Activated naive CD4-positive, alpha-beta T cell treated with anti-CD3 and anti-CD28 coated beads for 36 hours (primary cell): ENCODE measurements at regions not wholly inside any gene's neighbourhood (a gene's known extent, or its start where the extent isn't known, plus 50 kb on each side); places are given as distances from the start of the nearest gene placed in this dataset.

Experiments used
- CTCF ChIA-PET: fragments of 350-600 bp; sonication (Branson Sonifier 250); formaldehyde crosslinking; loops from one replicate; lab custom pipeline; 2021; ENCODE audit warnings: antibody characterized with exemption; lab: Charles Lee
- DNase-seq: peaks from one replicate; pipeline ENCODE4 v3.0.0-alpha.2; 2020
- H3K27ac Mint-ChIP-seq: one replicate; pipeline ENCODE4 v1.8.0; 2021; ENCODE audit warnings: mild to moderate bottlenecking, mixed read lengths
- H3K27me3 Mint-ChIP-seq: one replicate; pipeline ENCODE4 v1.8.0; 2021; ENCODE audit warnings: low read depth, mixed read lengths
- H3K36me3 Mint-ChIP-seq: one replicate; pipeline ENCODE4 v1.8.0; 2021; ENCODE audit warnings: low read depth, mixed read lengths
- H3K4me1 Mint-ChIP-seq: one replicate; pipeline ENCODE4 v1.8.0; 2021; ENCODE audit warnings: low read depth, mixed read lengths
- H3K4me3 Mint-ChIP-seq: one replicate; pipeline ENCODE4 v1.8.0; 2021; ENCODE audit warnings: mild to moderate bottlenecking, moderate library complexity, mixed read lengths
- H3K9me3 Mint-ChIP-seq: one replicate; pipeline ENCODE4 v1.8.0; 2021; ENCODE audit warnings: mixed read lengths
- intact Hi-C: fragments of 100-400 bp; cut with micrococcal nuclease; formaldehyde crosslinking; loops from one replicate; pipeline ENCODE4 v1.15.1; 2023

GRCh38 chr13:109651311-109651710 is 135.1 kb downstream of the IRS2 start:
- intact Hi-C loops, result no loop called here
- H3K36me3 Mint-ChIP-seq, result no peaks in the 10 kb centered on the region
- no peak overlapping the region for H3K27ac Mint-ChIP-seq
- no peaks in the 10 kb centered on the region for H3K9me3 Mint-ChIP-seq
- no peaks in the 10 kb centered on the region for H3K4me1 Mint-ChIP-seq
- H3K4me3 Mint-ChIP-seq, result no peak overlapping the region
- H3K27me3 Mint-ChIP-seq, result no peaks in the 10 kb centered on the region
- DNase-seq, result no peak
- CTCF ChIA-PET, result no interaction called here

- no peaks in the 10 kb centered on the region for H3K4me1 Mint-ChIP-seq
- H3K36me3 Mint-ChIP-seq, result no peaks in the 10 kb centered on the region
- H3K9me3 Mint-ChIP-seq, result no peaks in the 10 kb centered on the region
- CTCF ChIA-PET, result no interaction called here
- no peak overlapping the region for H3K27ac Mint-ChIP-seq
- DNase-seq, result no peak
- no peak overlapping the region for H3K4me3 Mint-ChIP-seq
- H3K27me3 Mint-ChIP-seq, result no peaks in the 10 kb centered on the region
- intact Hi-C loops, result no loop called here
These were observed 135.5 kb downstream of the IRS2 start for GRCh38 chr13:109650861-109651260.

GRCh38 chr13:109649713-109650112 is 136.7 kb downstream of the IRS2 start:
- H3K4me1 Mint-ChIP-seq, result no peaks in the 10 kb centered on the region
- DNase-seq, result no peak
- no peaks in the 10 kb centered on the region for H3K36me3 Mint-ChIP-seq
- H3K27me3 Mint-ChIP-seq, result no peaks in the 10 kb centered on the region
- no peaks in the 10 kb centered on the region for H3K9me3 Mint-ChIP-seq
- no peak overlapping the region for H3K4me3 Mint-ChIP-seq
- no peak overlapping the region for H3K27ac Mint-ChIP-seq
- intact Hi-C loops, result no loop called here
- CTCF ChIA-PET, result no interaction called here

- Mint-ChIP-seq H3K27ac (no peak overlapping the region), H3K36me3 (no peaks in the 10 kb centered on the region), H3K4me1 (no peaks in the 10 kb centered on the region), H3K27me3 (no peaks in the 10 kb centered on the region), H3K9me3 (peaks cover 3% of the 10 kb centered on the region), H3K4me3 (no peak overlapping the region)
- no peak for DNase-seq
- CTCF ChIA-PET, result no interaction called here
- intact Hi-C loops, result no loop called here
These were observed 138.7 kb downstream of the IRS2 start for GRCh38 chr13:109647699-109648098.

GRCh38 chr13:109647053-109647452 is 139.3 kb downstream of the IRS2 start:
- peaks cover 3% of the 10 kb centered on the region for H3K9me3 Mint-ChIP-seq
- H3K36me3 Mint-ChIP-seq, result no peaks in the 10 kb centered on the region
- H3K4me3 Mint-ChIP-seq, result no peak overlapping the region
- H3K4me1 Mint-ChIP-seq, result no peaks in the 10 kb centered on the region
- intact Hi-C loops, result no loop called here
- CTCF ChIA-PET, result no interaction called here
- no peak overlapping the region for H3K27ac Mint-ChIP-seq
- no peaks in the 10 kb centered on the region for H3K27me3 Mint-ChIP-seq
- no peak for DNase-seq

DNA sequence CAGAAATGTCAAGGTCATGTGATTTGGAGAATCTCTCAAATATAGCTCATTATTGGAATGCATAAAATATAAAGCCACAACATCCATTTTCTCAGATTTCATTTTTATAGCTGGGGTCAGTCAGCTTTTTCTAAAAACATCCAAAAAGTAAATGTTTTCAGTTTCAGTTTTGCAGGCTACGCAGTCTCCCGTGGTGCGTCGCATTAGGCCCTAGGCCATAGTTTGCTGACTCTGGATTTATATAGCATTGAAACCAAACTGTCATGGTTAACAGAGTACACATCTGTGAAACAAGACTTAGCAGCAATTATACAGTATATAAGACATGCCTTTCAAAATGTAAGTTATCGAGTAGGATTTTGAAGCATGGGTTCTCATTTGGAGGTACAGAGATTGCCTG is 140.0 kb downstream of the IRS2 start:
- Mint-ChIP-seq H3K27me3 (no peaks in the 10 kb centered on the region), H3K9me3 (peaks cover 9% of the 10 kb centered on the region), H3K4me1 (no peaks in the 10 kb centered on the region), H3K36me3 (no peaks in the 10 kb centered on the region), H3K27ac (no peak overlapping the region), H3K4me3 (no peak overlapping the region)
- no peak for DNase-seq
- CTCF ChIA-PET, result no interaction called here
- intact Hi-C loops, result no loop called here

- CTCF ChIA-PET, result no interaction called here
- no peaks in the 10 kb centered on the region for H3K27me3 Mint-ChIP-seq
- no peaks in the 10 kb centered on the region for H3K4me1 Mint-ChIP-seq
- DNase-seq, result no peak
- H3K4me3 Mint-ChIP-seq, result no peak overlapping the region
- intact Hi-C loops, result no loop called here
- H3K27ac Mint-ChIP-seq, result no peak overlapping the region
- peaks cover 5% of the 10 kb centered on the region for H3K36me3 Mint-ChIP-seq
- H3K9me3 Mint-ChIP-seq, result peaks cover 15% of the 10 kb centered on the region
These were observed 140.6 kb downstream of the IRS2 start for GRCh38 chr13:109645831-109646230.

- Mint-ChIP-seq H3K4me1 (no peaks in the 10 kb centered on the region), H3K9me3 (peaks cover 23% of the 10 kb centered on the region), H3K27me3 (no peaks in the 10 kb centered on the region), H3K4me3 (no peak overlapping the region), H3K27ac (no peak overlapping the region), H3K36me3 (peaks cover 9% of the 10 kb centered on the region)
- CTCF ChIA-PET, result no interaction called here
- DNase-seq, result no peak
- intact Hi-C loops, result no loop called here
These were observed 141.4 kb downstream of the IRS2 start for GRCh38 chr13:109644956-109645355.

- no peak overlapping the region for H3K27ac Mint-ChIP-seq
- no peaks in the 10 kb centered on the region for H3K4me1 Mint-ChIP-seq
- H3K4me3 Mint-ChIP-seq, result no peak overlapping the region
- intact Hi-C loops, result no loop called here
- CTCF ChIA-PET, result no interaction called here
- peaks cover 9% of the 10 kb centered on the region for H3K36me3 Mint-ChIP-seq
- H3K9me3 Mint-ChIP-seq, result peaks cover 27% of the 10 kb centered on the region
- no peak for DNase-seq
- no peaks in the 10 kb centered on the region for H3K27me3 Mint-ChIP-seq
These were observed 142.2 kb downstream of the IRS2 start for GRCh38 chr13:109644069-109644750.

DNA sequence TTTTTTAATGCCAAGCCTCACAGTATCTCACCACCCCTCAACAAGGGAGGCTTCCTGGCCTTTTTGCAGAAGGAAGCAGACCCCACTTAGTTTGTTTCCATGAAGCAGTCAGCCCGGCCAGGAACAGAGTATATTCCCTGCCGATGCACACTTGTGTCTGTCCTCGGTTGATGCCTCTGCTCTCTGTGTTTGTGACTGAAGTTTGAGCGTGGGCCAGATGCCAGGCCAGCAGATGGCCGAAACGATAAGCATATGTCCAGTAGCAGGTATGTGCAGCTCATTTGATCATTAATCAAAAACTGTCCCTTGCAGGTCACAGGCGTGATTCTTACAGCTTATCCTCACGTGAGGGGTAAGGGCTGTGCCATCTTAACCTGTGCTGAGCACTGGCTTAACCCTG is 144.0 kb downstream of the IRS2 start:
- DNase-seq, result no peak
- CTCF ChIA-PET, result no interaction called here
- no peaks in the 10 kb centered on the region for H3K4me1 Mint-ChIP-seq
- no peak overlapping the region for H3K27ac Mint-ChIP-seq
- peaks cover 11% of the 10 kb centered on the region for H3K36me3 Mint-ChIP-seq
- H3K9me3 Mint-ChIP-seq, result peaks cover 37% of the 10 kb centered on the region
- intact Hi-C loops, result no loop called here
- H3K27me3 Mint-ChIP-seq, result no peaks in the 10 kb centered on the region
- no peak overlapping the region for H3K4me3 Mint-ChIP-seq

GRCh38 chr13:109636736-109637135 is 149.6 kb downstream of the IRS2 start:
- H3K36me3 Mint-ChIP-seq, result peaks cover 11% of the 10 kb centered on the region
- intact Hi-C loops, result no loop called here
- no peak overlapping the region for H3K27ac Mint-ChIP-seq
- no peak overlapping the region for H3K4me3 Mint-ChIP-seq
- H3K9me3 Mint-ChIP-seq, result peaks cover 33% of the 10 kb centered on the region
- H3K27me3 Mint-ChIP-seq, result peaks cover 3% of the 10 kb centered on the region
- H3K4me1 Mint-ChIP-seq, result no peaks in the 10 kb centered on the region
- DNase-seq, result no peak
- CTCF ChIA-PET, result no interaction called here

DNA sequence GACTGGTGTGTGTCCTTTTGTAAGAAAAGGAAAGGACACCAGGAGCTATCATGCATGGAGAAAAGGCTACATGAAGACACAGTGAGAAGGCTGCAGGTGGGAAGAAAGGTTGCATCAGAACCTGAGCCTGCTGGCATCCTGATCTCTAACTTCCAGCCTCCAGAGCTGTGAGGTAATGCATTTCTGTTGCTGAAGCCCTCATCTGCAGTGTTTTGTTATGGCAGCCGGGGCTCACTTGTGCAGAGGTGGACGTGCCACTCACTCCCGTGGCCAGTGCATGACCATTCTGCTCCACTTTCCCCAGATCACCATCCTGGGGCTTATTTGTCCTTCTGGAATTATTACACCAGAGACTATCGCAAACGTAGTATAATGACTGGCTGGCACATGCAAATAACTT is 155.3 kb downstream of the IRS2 start:
- no peak overlapping the region for H3K4me3 Mint-ChIP-seq

DNA sequence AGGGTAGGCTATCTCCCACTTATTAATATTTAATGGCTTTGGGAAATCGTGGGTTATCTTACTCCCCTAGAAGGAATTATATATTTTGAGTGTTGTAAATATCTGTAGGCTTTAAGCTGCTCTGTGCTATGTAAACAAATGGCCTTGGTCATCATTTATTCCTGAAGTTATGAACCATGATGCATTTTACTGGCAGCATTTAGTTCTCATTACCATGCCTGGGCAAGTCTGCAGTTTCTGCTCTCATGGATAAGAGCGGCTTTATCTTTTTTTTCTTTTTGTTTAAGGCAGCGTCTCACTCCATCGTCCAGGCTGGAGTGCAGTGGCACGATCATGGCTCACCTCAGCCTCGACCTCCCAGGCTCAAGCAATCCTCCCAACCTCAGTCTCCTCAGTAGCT is 156.1 kb downstream of the IRS2 start:
- Mint-ChIP-seq H3K4me3 (no peak overlapping the region), H3K4me1 (no peaks in the 10 kb centered on the region), H3K9me3 (peaks cover 5% of the 10 kb centered on the region), H3K36me3 (no peaks in the 10 kb centered on the region), H3K27me3 (peaks cover 3% of the 10 kb centered on the region), H3K27ac (no peak overlapping the region)
- DNase-seq, result no peak
- intact Hi-C loops, result no loop called here
- CTCF ChIA-PET, result no interaction called here

More for the DNA sequence above, 155.3 kb downstream of the IRS2 start:
- DNase-seq, result no peak
- intact Hi-C loops, result no loop called here
- H3K4me1 Mint-ChIP-seq, result no peaks in the 10 kb centered on the region
- CTCF ChIA-PET, result no interaction called here
- peaks cover 3% of the 10 kb centered on the region for H3K27me3 Mint-ChIP-seq
- H3K9me3 Mint-ChIP-seq, result peaks cover 5% of the 10 kb centered on the region
- no peaks in the 10 kb centered on the region for H3K36me3 Mint-ChIP-seq
- H3K27ac Mint-ChIP-seq, result no peak overlapping the region
